Keratinocyte (primary cell): ENCODE measurements at regions not wholly inside any gene's neighbourhood (a gene's known extent, or its start where the extent isn't known, plus 50 kb on each side); places are given as distances from the start of the nearest gene placed in this dataset.
A peak's percentile ranks its signal among the peaks of the same experiment; 100 is the strongest.

Source experiments
- DNase-seq: peaks from one replicate; pipeline ENCODE4 v3.0.0-alpha.2; 2011; ENCODE audit warnings: low read depth, missing footprints, low spot score
- FAIRE-seq: peaks from 2 replicates; lab custom pipeline; 2011; peaks lifted over from hg19 to GRCh38; lab: Jason Lieb, UNC
- H2AFZ ChIP-seq: 2 replicates; pipeline ENCODE4 v1.6.0; 2012; ENCODE audit warnings: low read length, control low read depth, inconsistent platforms; ENCODE audit not compliant: control insufficient read depth
- H3K27ac ChIP-seq: 2 replicates; pipeline ENCODE4 v1.5.1; 2011; ENCODE audit warnings: low read length; ENCODE audit not compliant: control insufficient read depth, insufficient read depth
- H3K27me3 ChIP-seq: 3 replicates; pipeline ENCODE4 v1.6.0; 2011; ENCODE audit warnings: low read length; ENCODE audit not compliant: control insufficient read depth, insufficient read depth; ENCODE audit errors: extremely low read depth
- H3K36me3 ChIP-seq, 2 experiments: 2 replicates in 1 of 2; 3 replicates in 1 of 2; pipeline ENCODE4 v1.5.1; 2011; ENCODE audit warnings: low read length in 2 of 2, mild to moderate bottlenecking in 1 of 2; ENCODE audit not compliant: control insufficient read depth in 2 of 2, insufficient read depth in 2 of 2; ENCODE audit errors: extremely low read depth in 1 of 2
- H3K4me1 ChIP-seq: 3 replicates; pipeline ENCODE4 v1.5.1; 2011; ENCODE audit warnings: low read length; ENCODE audit not compliant: control insufficient read depth, insufficient read depth; ENCODE audit errors: extremely low read depth
- H3K4me2 ChIP-seq: 3 replicates; pipeline ENCODE4 v1.6.0; 2011; ENCODE audit warnings: low read depth, low read length; ENCODE audit not compliant: control insufficient read depth, insufficient read depth; ENCODE audit errors: extremely low read depth
- H3K4me3 ChIP-seq, 3 experiments: fragments of 200-600 bp in 1 of 3; sonication (generic) in 1 of 3; 2 replicates in 2 of 3; 3 replicates in 1 of 3; pipeline ENCODE4 v1.5.1; 2011 to 2016; ENCODE audit warnings: low read length in 3 of 3, mild to moderate bottlenecking in 3 of 3, control low read depth in 2 of 3, inconsistent platforms in 1 of 3, low read depth in 1 of 3, mixed read lengths in 1 of 3, mixed run types in 1 of 3, moderate library complexity in 1 of 3; ENCODE audit not compliant: control insufficient read depth in 2 of 3, insufficient read depth in 2 of 3; ENCODE audit errors: extremely low read depth in 1 of 3
- H3K79me2 ChIP-seq: 2 replicates; pipeline ENCODE4 v1.6.0; 2012; ENCODE audit warnings: low read length; ENCODE audit not compliant: control insufficient read depth, insufficient read depth
- H3K9ac ChIP-seq: 3 replicates; pipeline ENCODE4 v1.6.0; 2011; ENCODE audit warnings: low read length; ENCODE audit not compliant: control insufficient read depth, insufficient read depth; ENCODE audit errors: extremely low read depth
- H3K9me1 ChIP-seq: 3 replicates; pipeline ENCODE4 v1.6.0; 2011; ENCODE audit warnings: low read length; ENCODE audit not compliant: control insufficient read depth, insufficient read depth; ENCODE audit errors: extremely low read depth
- H3K9me3 ChIP-seq: 2 replicates; pipeline ENCODE4 v1.5.1; 2012; ENCODE audit warnings: low read depth, low read length; ENCODE audit not compliant: control insufficient read depth
- H4K20me1 ChIP-seq: 3 replicates; pipeline ENCODE4 v1.6.0; 2011; ENCODE audit warnings: low read length; ENCODE audit not compliant: control insufficient read depth, insufficient read depth; ENCODE audit errors: extremely low read depth
- EZH2 ChIP-seq: IDR thresholded peaks from one replicate; pipeline ENCODE4 v1.6.1; 2012; ENCODE audit warnings: inconsistent platforms, mild to moderate bottlenecking, low read length, moderate library complexity
- dilution Hi-C: fragments of 300-500 bp; cut with MboI; formaldehyde crosslinking; loops from one replicate; pipeline ENCODE4 v1.7.0; 2020; ENCODE audit warnings: low sequenced_read_pairs; ENCODE audit not compliant: extremely low pct_ligation_motif_present
- TF ChIP-seq, protein P1 (sequence below), 3 experiments: IDR thresholded peaks in 1 of 3; conservative IDR thresholded peaks in 1 of 3; optimal IDR thresholded peaks in 1 of 3; 2 replicates in 2 of 3; 3 replicates in 1 of 3; pipeline versions ENCODE3 to v1.5.1; 2011; ENCODE audit warnings: low read length in 3 of 3, mild to moderate bottlenecking in 3 of 3, moderate library complexity in 2 of 3, control low read depth in 1 of 3, inconsistent platforms in 1 of 3; ENCODE audit not compliant: insufficient read depth in 2 of 3; ENCODE audit errors: extremely low read depth in 1 of 3

DNA sequence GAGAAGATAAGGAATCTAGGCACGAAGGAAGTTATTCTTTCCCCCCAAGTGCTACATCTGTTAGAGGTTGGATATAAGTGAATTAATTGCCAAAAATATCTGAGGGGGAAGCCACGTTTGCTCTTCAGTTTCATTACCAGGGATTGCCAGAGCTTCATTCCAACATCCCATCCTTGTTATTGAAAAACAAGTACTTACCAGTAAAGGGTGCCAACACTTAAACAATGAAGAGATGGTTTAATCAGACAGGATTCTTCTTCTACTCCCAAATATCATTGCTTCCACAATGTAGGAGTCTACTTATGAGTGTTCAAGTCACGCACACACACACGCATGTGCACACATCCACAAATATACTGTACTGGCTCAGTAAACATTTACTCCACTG lies 312.4 kb downstream of the RPAP3 start:
- DNase-seq (no peak), FAIRE-seq (no peak)
- dilution Hi-C loops, result no loop called here
- H3K36me3 ChIP-seq, result no peaks in the 10 kb centered on the region
- no peaks in the 10 kb centered on the region for H3K9me3 ChIP-seq
- peak overlapping the region; percentile 86 for H3K4me2 ChIP-seq
- H3K27me3 ChIP-seq, result no peaks in the 10 kb centered on the region
- no peak overlapping the region for H3K9ac ChIP-seq
- peak overlapping the region; percentile 68 for H2AFZ ChIP-seq
- peak overlapping the region; percentile 40 for H3K27ac ChIP-seq
- H3K9me1 ChIP-seq, result no peaks in the 10 kb centered on the region
- no peaks in the 10 kb centered on the region for H3K79me2 ChIP-seq
- H3K4me3 ChIP-seq, result peak overlapping the region in 2 of 3 experiments; percentile 29 to 43
- H4K20me1 ChIP-seq, result no peaks in the 10 kb centered on the region
- TF ChIP-seq, protein P1, sequence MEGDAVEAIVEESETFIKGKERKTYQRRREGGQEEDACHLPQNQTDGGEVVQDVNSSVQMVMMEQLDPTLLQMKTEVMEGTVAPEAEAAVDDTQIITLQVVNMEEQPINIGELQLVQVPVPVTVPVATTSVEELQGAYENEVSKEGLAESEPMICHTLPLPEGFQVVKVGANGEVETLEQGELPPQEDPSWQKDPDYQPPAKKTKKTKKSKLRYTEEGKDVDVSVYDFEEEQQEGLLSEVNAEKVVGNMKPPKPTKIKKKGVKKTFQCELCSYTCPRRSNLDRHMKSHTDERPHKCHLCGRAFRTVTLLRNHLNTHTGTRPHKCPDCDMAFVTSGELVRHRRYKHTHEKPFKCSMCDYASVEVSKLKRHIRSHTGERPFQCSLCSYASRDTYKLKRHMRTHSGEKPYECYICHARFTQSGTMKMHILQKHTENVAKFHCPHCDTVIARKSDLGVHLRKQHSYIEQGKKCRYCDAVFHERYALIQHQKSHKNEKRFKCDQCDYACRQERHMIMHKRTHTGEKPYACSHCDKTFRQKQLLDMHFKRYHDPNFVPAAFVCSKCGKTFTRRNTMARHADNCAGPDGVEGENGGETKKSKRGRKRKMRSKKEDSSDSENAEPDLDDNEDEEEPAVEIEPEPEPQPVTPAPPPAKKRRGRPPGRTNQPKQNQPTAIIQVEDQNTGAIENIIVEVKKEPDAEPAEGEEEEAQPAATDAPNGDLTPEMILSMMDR (optimal IDR thresholded peaks at IDR 0.05 in 1 of 3, IDR thresholded peaks at IDR 0.05 in 1 of 3, conservative IDR thresholded peaks at IDR 0.05 in 1 of 3; ENCODE audit: extremely low read depth in 1 of 3, insufficient read depth in 2 of 3, low read length in 3 of 3), result no peak
- TF ChIP-seq EZH2, result no peak
- H3K4me1 ChIP-seq, result peaks cover 17% of the 10 kb centered on the region

DNA sequence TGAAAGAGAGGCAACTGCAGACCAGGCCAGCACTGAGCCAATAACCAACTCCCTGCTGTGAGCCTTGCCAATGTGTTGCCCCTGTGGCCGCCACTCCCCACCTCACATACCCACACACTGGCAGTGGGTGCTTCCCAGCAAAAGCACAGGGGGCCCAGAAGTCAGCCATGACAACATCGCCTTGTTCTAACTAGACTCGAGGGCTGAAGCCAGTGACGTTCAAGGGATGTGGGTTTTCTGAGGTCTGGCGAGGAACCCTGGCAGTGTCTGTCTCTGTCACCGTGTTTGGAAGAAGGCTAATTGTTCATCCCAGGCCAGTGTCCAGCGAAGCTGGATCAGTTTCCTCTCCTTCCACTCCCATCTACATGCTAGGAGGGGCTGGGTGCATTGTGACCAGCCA lies 311.8 kb upstream of the AMIGO2 start:
- Histone ChIP-seq H3K79me2 (no peaks in the 10 kb centered on the region), H2AFZ (no peak overlapping the region), H3K27me3 (no peaks in the 10 kb centered on the region), H3K4me3 (no peak overlapping the region), H3K4me2 (no peak overlapping the region), H4K20me1 (no peaks in the 10 kb centered on the region), H3K4me1 (peaks cover 12% of the 10 kb centered on the region), H3K27ac (no peak overlapping the region), H3K9me1 (no peaks in the 10 kb centered on the region), H3K9ac (no peak overlapping the region), H3K36me3 (no peaks in the 10 kb centered on the region), H3K9me3 (no peaks in the 10 kb centered on the region)
- FAIRE-seq (no peak), DNase-seq (no peak)
- dilution Hi-C loops, result no loop called here
- no peak for TF ChIP-seq EZH2
- TF ChIP-seq, protein P1 (optimal IDR thresholded peaks at IDR 0.05 in 1 of 3, IDR thresholded peaks at IDR 0.05 in 1 of 3, conservative IDR thresholded peaks at IDR 0.05 in 1 of 3; ENCODE audit: extremely low read depth in 1 of 3, insufficient read depth in 2 of 3, low read length in 3 of 3), result no peak
